ENCODE measurements at regions not wholly inside any gene's neighbourhood (a gene's known extent, or its start where the extent isn't known, plus 50 kb on each side); places are given as distances from the start of the nearest gene placed in this dataset.

DNA sequence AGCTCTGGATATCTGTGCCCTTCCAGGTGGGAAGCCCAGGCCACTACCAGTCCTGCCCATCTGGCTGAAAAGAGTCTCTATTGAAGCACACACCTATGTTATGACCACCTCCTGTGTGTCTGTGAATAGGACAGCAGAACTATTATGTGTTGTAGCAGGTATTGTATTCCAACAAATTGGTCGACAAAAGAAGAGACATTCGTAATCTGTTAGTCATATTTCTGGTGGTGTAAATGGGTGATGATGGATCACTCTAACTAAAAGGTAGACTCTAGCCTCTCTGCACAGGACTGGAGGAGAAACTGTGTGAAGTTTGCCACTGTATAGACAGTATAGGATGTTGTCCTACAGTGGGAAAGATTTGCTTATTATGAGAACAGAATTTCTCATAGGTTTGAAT is 416.1 kb downstream of the TMEM38B start:
- Histone ChIP-seq H3K4me1 (ENCODE audit: control insufficient read depth, insufficient read depth, low read length) (peaks cover 17% of the 10 kb centered on the region), H3K4me3 (ENCODE audit: low read depth, low read length) (no peak overlapping the region), H3K36me3 (ENCODE audit: control insufficient read depth, insufficient read depth, low read length) (no peaks in the 10 kb centered on the region), H3K27ac (ENCODE audit: low read depth, low read length) (no peak overlapping the region), H3K9me3 (ENCODE audit: control insufficient read depth, insufficient read depth, low read length) (no peaks in the 10 kb centered on the region), H3K27me3 (ENCODE audit: control insufficient read depth, insufficient read depth, low read length) (no peaks in the 10 kb centered on the region), H3K9ac (ENCODE audit: low read depth, low read length) (no peak overlapping the region)

DNA sequence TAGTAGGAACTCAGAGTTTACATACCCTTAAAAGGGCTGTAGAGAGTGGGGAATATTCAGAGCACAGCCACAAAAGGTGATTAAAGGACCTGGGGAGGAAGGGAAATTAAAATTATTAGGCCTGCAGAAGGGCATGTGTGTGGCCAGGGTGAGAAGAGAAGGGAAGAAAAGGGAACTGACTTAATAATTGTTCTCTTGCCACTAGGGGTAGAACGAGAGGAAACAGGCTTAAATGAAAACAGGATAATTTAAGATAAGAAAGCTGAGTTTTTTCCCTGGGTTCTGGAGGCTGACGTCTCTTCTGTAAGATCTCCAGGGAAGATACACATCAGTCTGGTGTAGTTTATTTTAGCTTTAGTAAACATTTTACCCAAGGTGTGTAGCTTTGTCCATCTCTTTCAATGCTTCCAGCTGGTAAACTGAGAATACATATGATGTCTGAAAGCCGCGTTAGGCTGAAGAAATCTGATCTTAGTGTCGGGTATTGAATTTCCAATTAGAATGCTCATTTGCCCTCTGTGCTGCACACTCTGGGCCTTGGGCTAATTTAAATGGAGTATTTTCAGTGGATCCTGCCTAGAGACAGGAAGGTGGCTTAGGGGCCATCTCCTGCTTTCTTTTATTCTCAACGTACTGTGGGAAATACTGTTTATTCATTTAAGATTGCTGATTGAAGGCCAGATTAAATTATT is 416.8 kb downstream of the TMEM38B start:
- H3K4me1 ChIP-seq (ENCODE audit: control insufficient read depth, insufficient read depth, low read length): peaks cover 17% of the 10 kb centered on the region
- no peaks in the 10 kb centered on the region for H3K9me3 ChIP-seq (ENCODE audit: control insufficient read depth, insufficient read depth, low read length)
- no peak overlapping the region for H3K9ac ChIP-seq (ENCODE audit: low read depth, low read length)
- H3K27me3 ChIP-seq (ENCODE audit: control insufficient read depth, insufficient read depth, low read length): no peaks in the 10 kb centered on the region
- no peak overlapping the region for H3K4me3 ChIP-seq (ENCODE audit: low read depth, low read length)
- H3K27ac ChIP-seq (ENCODE audit: low read depth, low read length): no peak overlapping the region
- H3K36me3 ChIP-seq (ENCODE audit: control insufficient read depth, insufficient read depth, low read length): no peaks in the 10 kb centered on the region

DNA sequence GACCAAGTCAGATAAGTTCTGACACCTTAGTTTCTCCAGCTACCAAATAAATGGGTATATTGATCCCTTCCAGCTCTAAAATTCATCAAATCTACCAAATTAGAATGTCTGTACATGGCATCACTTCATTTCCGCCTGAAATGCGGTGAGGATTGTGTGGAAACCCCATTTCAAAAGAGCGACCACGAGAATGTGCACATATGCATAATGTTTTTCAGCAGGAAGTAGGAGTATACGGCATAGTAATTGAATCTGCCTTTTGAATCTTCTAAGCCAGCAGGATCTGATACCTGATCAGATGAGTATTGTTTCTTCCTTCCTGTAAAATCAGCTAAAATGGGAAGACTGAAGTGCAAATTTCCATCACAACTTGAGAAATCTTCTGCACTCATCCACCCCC is 418.6 kb downstream of the TMEM38B start:
- peaks cover 17% of the 10 kb centered on the region for H3K4me1 ChIP-seq (ENCODE audit: control insufficient read depth, insufficient read depth, low read length)
- H3K27me3 ChIP-seq (ENCODE audit: control insufficient read depth, insufficient read depth, low read length): no peaks in the 10 kb centered on the region
- no peaks in the 10 kb centered on the region for H3K36me3 ChIP-seq (ENCODE audit: control insufficient read depth, insufficient read depth, low read length)
- H3K9ac ChIP-seq (ENCODE audit: low read depth, low read length): no peak overlapping the region
- no peak overlapping the region for H3K27ac ChIP-seq (ENCODE audit: low read depth, low read length)
- no peaks in the 10 kb centered on the region for H3K9me3 ChIP-seq (ENCODE audit: control insufficient read depth, insufficient read depth, low read length)
- H3K4me3 ChIP-seq (ENCODE audit: low read depth, low read length): no peak overlapping the region

DNA sequence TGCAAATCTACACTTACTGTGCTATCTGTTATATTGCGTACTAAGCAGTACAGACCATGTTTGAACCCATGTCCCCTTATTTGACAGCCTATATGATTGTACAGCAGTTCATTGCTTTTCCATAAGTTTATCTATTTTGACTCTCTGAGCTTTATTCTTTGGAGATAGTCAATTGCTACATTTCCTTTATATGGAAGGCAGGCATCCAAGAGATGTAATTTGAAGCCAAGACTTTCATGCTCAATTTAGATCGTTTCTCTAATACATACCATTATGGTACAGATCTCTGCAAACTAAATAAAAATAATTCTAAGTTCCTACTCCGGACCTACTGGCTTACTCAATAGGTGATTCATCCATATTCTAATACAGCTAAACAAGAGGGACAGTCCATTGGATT is 424.8 kb downstream of the TMEM38B start:
- no peaks in the 10 kb centered on the region for H3K36me3 ChIP-seq (ENCODE audit: control insufficient read depth, insufficient read depth, low read length)

DNA sequence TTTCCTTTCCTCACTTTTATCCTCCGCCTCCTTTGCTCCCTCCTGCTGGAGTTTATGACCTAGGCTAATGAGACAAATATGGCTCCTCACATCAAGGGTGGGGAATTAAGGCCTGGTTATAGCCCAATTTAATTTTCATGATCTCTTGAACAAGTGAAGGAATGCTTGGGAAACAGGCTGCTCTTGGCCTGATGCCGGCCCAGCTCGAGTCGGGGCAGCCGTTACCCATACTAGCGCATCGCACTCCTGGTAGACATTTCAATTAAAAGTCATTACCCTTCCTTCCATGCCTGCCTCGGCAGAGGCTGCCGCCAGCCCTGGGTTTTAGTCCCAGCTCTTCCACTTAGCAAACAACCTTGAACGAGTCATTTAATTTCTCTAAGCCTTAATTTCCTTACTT is 425.7 kb downstream of the TMEM38B start:
- H3K9ac ChIP-seq (ENCODE audit: low read depth, low read length): no peak overlapping the region
- H3K27me3 ChIP-seq (ENCODE audit: control insufficient read depth, insufficient read depth, low read length): no peaks in the 10 kb centered on the region
- no peaks in the 10 kb centered on the region for H3K36me3 ChIP-seq (ENCODE audit: control insufficient read depth, insufficient read depth, low read length)
- no peaks in the 10 kb centered on the region for H3K9me3 ChIP-seq (ENCODE audit: control insufficient read depth, insufficient read depth, low read length)
- no peak overlapping the region for H3K4me3 ChIP-seq (ENCODE audit: low read depth, low read length)
- H3K27ac ChIP-seq (ENCODE audit: low read depth, low read length): no peak overlapping the region
- no peaks in the 10 kb centered on the region for H3K4me1 ChIP-seq (ENCODE audit: control insufficient read depth, insufficient read depth, low read length)

More for the DNA sequence above, 424.8 kb downstream of the TMEM38B start:
- no peaks in the 10 kb centered on the region for H3K9me3 ChIP-seq (ENCODE audit: control insufficient read depth, insufficient read depth, low read length)
- H3K27me3 ChIP-seq (ENCODE audit: control insufficient read depth, insufficient read depth, low read length): no peaks in the 10 kb centered on the region
- H3K9ac ChIP-seq (ENCODE audit: low read depth, low read length): no peak overlapping the region
- H3K4me1 ChIP-seq (ENCODE audit: control insufficient read depth, insufficient read depth, low read length): 0 out of 2 replicates have a peak, but pooled peaks cover 4% of the 10 kb centered on the region
- H3K27ac ChIP-seq (ENCODE audit: low read depth, low read length): no peak overlapping the region
- H3K4me3 ChIP-seq (ENCODE audit: low read depth, low read length): no peak overlapping the region

DNA sequence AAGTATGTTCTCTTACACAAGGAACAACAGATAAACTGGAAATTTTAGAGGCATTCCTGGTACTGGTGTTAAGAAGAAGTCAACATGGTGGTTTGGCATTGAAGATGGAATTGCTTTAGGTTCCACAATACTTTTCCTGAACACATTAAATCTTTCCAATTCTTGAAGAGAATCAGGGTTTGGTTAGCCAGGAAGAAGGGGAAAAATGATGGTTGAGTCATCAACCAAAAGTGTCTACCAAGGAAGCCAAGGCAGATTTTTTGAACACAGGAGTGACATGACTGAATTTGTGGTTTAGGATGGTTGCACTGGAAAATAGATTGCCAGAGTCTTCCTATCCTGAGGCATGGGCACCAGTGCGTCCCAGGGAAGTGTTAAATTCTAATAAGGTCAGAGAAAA is 433.4 kb downstream of the TMEM38B start:
- no peaks in the 10 kb centered on the region for H3K4me1 ChIP-seq (ENCODE audit: control insufficient read depth, insufficient read depth, low read length)
- H3K27ac ChIP-seq (ENCODE audit: low read depth, low read length): no peak overlapping the region
- no peaks in the 10 kb centered on the region for H3K36me3 ChIP-seq (ENCODE audit: control insufficient read depth, insufficient read depth, low read length)
- no peaks in the 10 kb centered on the region for H3K9me3 ChIP-seq (ENCODE audit: control insufficient read depth, insufficient read depth, low read length)
- no peaks in the 10 kb centered on the region for H3K27me3 ChIP-seq (ENCODE audit: control insufficient read depth, insufficient read depth, low read length)
- H3K4me3 ChIP-seq (ENCODE audit: low read depth, low read length): no peak overlapping the region
- H3K9ac ChIP-seq (ENCODE audit: low read depth, low read length): no peak overlapping the region

DNA sequence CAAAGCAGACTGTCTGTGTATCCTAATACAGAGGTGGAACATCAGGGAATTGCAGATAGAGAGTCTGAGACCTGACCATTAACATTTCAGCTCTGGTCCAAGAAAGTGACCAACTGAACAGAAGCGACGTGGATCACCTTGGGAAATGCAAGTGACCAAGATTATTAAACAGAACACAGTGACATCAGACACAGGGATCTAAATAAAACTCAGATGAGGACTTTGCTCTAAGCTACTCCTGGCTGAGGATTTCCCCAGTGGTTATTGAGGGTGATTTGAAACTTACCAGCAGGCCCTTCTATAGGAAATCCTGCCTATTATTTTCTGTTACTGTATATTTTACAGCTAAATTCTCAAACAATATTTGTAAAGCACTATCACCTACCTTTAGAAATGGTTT is 436.0 kb downstream of the TMEM38B start:
- H3K36me3 ChIP-seq (ENCODE audit: control insufficient read depth, insufficient read depth, low read length): no peaks in the 10 kb centered on the region
- no peaks in the 10 kb centered on the region for H3K27me3 ChIP-seq (ENCODE audit: control insufficient read depth, insufficient read depth, low read length)
- H3K9ac ChIP-seq (ENCODE audit: low read depth, low read length): no peak overlapping the region
- no peaks in the 10 kb centered on the region for H3K4me1 ChIP-seq (ENCODE audit: control insufficient read depth, insufficient read depth, low read length)
- H3K4me3 ChIP-seq (ENCODE audit: low read depth, low read length): no peak overlapping the region
- H3K27ac ChIP-seq (ENCODE audit: low read depth, low read length): no peak overlapping the region
- no peaks in the 10 kb centered on the region for H3K9me3 ChIP-seq (ENCODE audit: control insufficient read depth, insufficient read depth, low read length)

DNA sequence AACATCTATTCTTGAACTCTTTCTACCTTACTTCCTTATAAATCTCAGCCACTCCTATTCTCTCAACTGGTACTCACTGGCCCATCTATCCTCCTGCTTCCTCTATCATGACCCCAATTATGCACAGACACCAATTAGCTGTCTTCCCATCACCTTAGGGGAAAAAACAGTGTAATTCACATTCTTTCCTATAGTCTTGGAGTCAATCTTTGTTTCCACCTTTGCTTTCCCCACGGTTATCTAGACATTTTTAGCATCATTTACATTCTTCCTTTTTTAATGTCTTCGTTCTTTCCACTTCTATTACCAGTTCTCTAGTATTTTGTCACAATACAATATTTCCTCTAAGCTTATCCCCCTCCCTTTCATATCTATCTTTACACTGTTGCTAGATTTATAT is 449.4 kb downstream of the TMEM38B start:
- H3K27me3 ChIP-seq (ENCODE audit: control insufficient read depth, insufficient read depth, low read length): no peaks in the 10 kb centered on the region
- no peaks in the 10 kb centered on the region for H3K9me3 ChIP-seq (ENCODE audit: control insufficient read depth, insufficient read depth, low read length)
- no peak overlapping the region for H3K27ac ChIP-seq (ENCODE audit: low read depth, low read length)
- no peak overlapping the region for H3K4me3 ChIP-seq (ENCODE audit: low read depth, low read length)
- H3K9ac ChIP-seq (ENCODE audit: low read depth, low read length): no peak overlapping the region
- no peaks in the 10 kb centered on the region for H3K36me3 ChIP-seq (ENCODE audit: control insufficient read depth, insufficient read depth, low read length)
- H3K4me1 ChIP-seq (ENCODE audit: control insufficient read depth, insufficient read depth, low read length): no peaks in the 10 kb centered on the region

DNA sequence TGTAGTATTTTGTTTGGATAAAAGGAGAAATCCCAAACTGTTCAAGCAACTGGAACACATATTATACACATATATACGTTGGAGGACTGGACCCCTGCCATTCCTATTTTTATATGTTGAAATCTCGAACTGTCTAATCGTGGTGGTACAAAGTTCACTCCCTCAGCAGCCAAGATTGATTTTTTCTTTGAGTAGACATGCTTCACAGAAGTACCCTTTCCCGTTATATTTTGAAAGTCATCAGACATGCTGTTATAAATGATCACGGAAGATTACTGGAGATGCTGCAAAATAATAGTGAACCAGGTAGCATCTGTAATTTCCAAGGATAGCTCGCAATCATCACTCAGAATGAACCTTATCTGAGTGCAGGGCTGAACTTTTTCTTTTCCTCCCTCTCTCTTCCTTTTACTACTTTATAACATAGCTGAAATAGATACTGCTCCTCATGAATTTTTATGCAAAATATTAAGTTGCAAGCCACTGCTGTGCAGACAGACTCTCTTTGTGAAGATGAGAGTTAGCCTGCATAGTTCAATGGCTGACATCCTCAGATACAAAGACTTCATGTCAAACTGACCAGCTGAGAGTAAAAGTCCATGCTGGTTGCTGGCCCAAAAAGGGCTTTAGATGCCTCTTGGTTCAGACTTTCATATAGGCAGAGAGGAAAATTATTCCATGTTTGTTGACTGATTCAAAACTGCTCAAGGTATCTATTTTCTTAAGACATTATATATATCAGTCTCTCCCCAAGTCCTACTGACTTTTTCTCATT is 451.9 kb downstream of the TMEM38B start:
- H3K36me3 ChIP-seq (ENCODE audit: control insufficient read depth, insufficient read depth, low read length): no peaks in the 10 kb centered on the region
- H3K27ac ChIP-seq (ENCODE audit: low read depth, low read length): no peak overlapping the region
- no peak overlapping the region for H3K9ac ChIP-seq (ENCODE audit: low read depth, low read length)
- H3K27me3 ChIP-seq (ENCODE audit: control insufficient read depth, insufficient read depth, low read length): no peaks in the 10 kb centered on the region
- no peaks in the 10 kb centered on the region for H3K9me3 ChIP-seq (ENCODE audit: control insufficient read depth, insufficient read depth, low read length)
- no peak overlapping the region for H3K4me3 ChIP-seq (ENCODE audit: low read depth, low read length)
- no peaks in the 10 kb centered on the region for H3K4me1 ChIP-seq (ENCODE audit: control insufficient read depth, insufficient read depth, low read length)

DNA sequence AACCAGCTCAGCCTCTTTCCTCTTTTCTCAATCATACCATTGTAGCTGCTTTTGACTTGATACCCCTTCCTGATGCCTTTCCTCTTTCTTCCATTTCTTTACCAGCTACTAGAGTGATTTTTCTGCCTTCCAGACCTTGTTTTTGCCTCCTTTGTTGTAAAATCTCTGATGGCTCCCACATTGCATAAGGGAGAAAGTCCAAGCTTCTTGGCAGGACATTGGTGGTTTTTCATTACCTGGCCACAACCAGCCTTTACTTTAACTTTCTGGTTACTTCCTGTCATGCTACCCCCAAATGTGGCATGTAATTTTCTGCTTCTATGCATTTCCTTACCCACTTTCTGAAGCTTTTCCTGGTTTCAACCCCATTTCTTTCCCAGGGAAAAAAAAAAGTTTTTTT is 452.5 kb downstream of the TMEM38B start:
- H3K4me1 ChIP-seq (ENCODE audit: control insufficient read depth, insufficient read depth, low read length): no peaks in the 10 kb centered on the region
- no peak overlapping the region for H3K9ac ChIP-seq (ENCODE audit: low read depth, low read length)
- H3K9me3 ChIP-seq (ENCODE audit: control insufficient read depth, insufficient read depth, low read length): no peaks in the 10 kb centered on the region
- H3K27me3 ChIP-seq (ENCODE audit: control insufficient read depth, insufficient read depth, low read length): no peaks in the 10 kb centered on the region
- no peaks in the 10 kb centered on the region for H3K36me3 ChIP-seq (ENCODE audit: control insufficient read depth, insufficient read depth, low read length)
- H3K27ac ChIP-seq (ENCODE audit: low read depth, low read length): no peak overlapping the region
- no peak overlapping the region for H3K4me3 ChIP-seq (ENCODE audit: low read depth, low read length)

DNA sequence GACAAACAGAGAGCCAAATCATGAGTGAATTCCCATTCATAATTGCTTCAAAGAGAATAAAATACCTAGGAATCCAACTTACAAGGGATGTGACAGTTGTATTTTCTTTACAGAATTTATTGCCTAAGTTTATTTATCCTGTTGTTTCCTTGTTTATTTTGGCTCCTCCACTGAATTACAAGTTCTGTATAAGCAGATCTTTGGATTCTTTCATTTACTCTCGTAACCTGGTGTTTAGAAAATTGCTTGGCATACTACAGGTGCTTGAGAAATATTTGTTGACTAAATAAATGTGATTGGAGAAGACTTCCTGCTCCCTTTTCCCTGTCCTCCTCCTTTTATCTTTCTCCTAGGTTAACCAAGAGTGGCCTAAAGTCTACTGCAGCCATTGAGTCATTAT is 455.6 kb downstream of the TMEM38B start:
- Histone ChIP-seq H3K36me3 (ENCODE audit: control insufficient read depth, insufficient read depth, low read length) (no peaks in the 10 kb centered on the region), H3K4me3 (ENCODE audit: low read depth, low read length) (no peak overlapping the region), H3K9ac (ENCODE audit: low read depth, low read length) (no peak overlapping the region), H3K4me1 (ENCODE audit: control insufficient read depth, insufficient read depth, low read length) (no peaks in the 10 kb centered on the region), H3K9me3 (ENCODE audit: control insufficient read depth, insufficient read depth, low read length) (no peaks in the 10 kb centered on the region), H3K27ac (ENCODE audit: low read depth, low read length) (no peak overlapping the region), H3K27me3 (ENCODE audit: control insufficient read depth, insufficient read depth, low read length) (no peaks in the 10 kb centered on the region)
